ENCODE measurements at regions not wholly inside any gene's neighbourhood (a gene's known extent, or its start where the extent isn't known, plus 50 kb on each side); places are given as distances from the start of the nearest gene placed in this dataset.

DNA sequence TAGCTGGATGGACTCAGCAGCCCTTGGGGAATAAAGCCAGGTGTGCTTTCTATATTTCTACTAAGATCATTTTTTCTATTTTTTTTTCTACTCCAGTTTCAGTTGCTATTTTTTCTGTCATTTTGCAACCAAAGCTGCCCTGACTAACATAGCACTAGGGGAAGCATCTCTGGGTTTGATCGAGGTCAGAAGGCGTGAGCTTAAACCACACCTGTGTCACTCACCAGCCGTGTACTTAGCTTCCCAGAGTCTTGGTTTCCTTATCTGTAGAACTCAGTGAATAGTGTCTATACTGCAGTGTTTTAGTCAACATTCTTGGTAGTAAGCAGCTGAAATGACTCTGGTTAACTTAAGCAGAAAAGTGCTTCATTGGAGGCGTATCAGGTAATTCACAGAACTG is 489.6 kb upstream of the SPRED2 start:
- TF ChIP-seq CTCF (conservative IDR thresholded peaks at IDR 0.05; ENCODE audit: low read depth, low read length) (no peak), MAFK (IDR thresholded peaks at IDR 0.05; ENCODE audit: low read depth, low read length) (no peak), POLR2A (IDR thresholded peaks at IDR 0.05; ENCODE audit: low read depth, low read length) (no peak), FOS (IDR thresholded peaks at IDR 0.05; ENCODE audit: low read depth, low read length) (no peak), BHLHE40 (IDR thresholded peaks at IDR 0.05; ENCODE audit: low read depth, low read length) (no peak), RFX5 (IDR thresholded peaks at IDR 0.05; ENCODE audit: low read depth, low read length) (no peak), CEBPB (IDR thresholded peaks at IDR 0.05; ENCODE audit: low read depth, low read length) (no peak)
- TF ChIP-seq, protein P1, sequence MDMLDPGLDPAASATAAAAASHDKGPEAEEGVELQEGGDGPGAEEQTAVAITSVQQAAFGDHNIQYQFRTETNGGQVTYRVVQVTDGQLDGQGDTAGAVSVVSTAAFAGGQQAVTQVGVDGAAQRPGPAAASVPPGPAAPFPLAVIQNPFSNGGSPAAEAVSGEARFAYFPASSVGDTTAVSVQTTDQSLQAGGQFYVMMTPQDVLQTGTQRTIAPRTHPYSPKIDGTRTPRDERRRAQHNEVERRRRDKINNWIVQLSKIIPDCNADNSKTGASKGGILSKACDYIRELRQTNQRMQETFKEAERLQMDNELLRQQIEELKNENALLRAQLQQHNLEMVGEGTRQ (IDR thresholded peaks at IDR 0.05; ENCODE audit: low read depth, low read length), result no peak

Measured in IMR-90 (cell line).